ENCODE measurements at regions not wholly inside any gene's neighbourhood (a gene's known extent, or its start where the extent isn't known, plus 50 kb on each side); places are given as distances from the start of the nearest gene placed in this dataset.

DNA sequence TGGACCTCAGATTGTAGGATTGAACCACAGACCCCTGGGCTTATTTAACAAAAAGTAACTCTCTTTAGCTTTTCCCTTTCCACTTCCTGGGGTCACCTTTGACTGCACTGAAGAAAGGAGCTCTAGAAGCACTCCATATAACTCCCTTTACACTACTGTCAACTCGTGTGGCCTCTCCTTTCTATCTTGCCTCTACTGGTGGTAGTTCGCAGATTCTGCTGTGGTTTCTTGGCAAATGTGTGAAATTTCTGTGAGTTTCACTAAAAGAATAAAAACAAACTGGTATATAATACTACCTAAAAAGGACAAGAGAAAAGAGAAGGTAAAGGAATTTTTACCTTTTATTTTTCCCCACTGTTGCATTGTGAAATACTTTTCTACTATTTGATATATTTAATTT lies 1298.1 kb downstream of the PCDH9 start:
- DNase-seq (ENCODE audit: low read depth, low spot score) (no peak), ATAC-seq (no peak)
- Histone ChIP-seq H3K36me3 (ENCODE audit: control insufficient read depth in 1 of 2, insufficient read depth in 2 of 2, low read length in 2 of 2) (no peaks in the 10 kb centered on the region), H3K9me2 (ENCODE audit: insufficient read depth) (no peaks in the 10 kb centered on the region), H3K4me2 (ENCODE audit: low read length) (no peak overlapping the region), H3K9ac (ENCODE audit: low read length) (no peak overlapping the region), H4K20me1 (ENCODE audit: insufficient read depth) (no peaks in the 10 kb centered on the region), H2AFZ (ENCODE audit: low read depth, low read length, poor library complexity, severe bottlenecking) (no peak overlapping the region), H3K27me3 (ENCODE audit: insufficient read depth, low read length) (no peaks in the 10 kb centered on the region), H3K27ac (ENCODE audit: low read depth, low read length) (no peak overlapping the region), H3K4me3 (replicated peaks in 1 of 2; ENCODE audit: low read depth in 1 of 2, low read length in 2 of 2) (no peak overlapping the region), H3K9me3 (ENCODE audit: control insufficient read depth in 1 of 2, insufficient read depth in 1 of 2, low read depth in 1 of 2, low read length in 2 of 2) (no peaks in the 10 kb centered on the region), H3K79me2 (ENCODE audit: insufficient read depth, low read length) (no peaks in the 10 kb centered on the region), H3K4me1 (ENCODE audit: control insufficient read depth in 1 of 2, insufficient read depth in 2 of 2, low read length in 2 of 2) (no peaks in the 10 kb centered on the region)
- TF ChIP-seq CBX3 (IDR thresholded peaks at IDR 0.05; ENCODE audit: low read depth) = no peak
- no peak for TF ChIP-seq SP1 (IDR thresholded peaks at IDR 0.05; ENCODE audit: low read depth)
- no peak for TF ChIP-seq ZFX (IDR thresholded peaks at IDR 0.05)
- TF ChIP-seq, protein P1, sequence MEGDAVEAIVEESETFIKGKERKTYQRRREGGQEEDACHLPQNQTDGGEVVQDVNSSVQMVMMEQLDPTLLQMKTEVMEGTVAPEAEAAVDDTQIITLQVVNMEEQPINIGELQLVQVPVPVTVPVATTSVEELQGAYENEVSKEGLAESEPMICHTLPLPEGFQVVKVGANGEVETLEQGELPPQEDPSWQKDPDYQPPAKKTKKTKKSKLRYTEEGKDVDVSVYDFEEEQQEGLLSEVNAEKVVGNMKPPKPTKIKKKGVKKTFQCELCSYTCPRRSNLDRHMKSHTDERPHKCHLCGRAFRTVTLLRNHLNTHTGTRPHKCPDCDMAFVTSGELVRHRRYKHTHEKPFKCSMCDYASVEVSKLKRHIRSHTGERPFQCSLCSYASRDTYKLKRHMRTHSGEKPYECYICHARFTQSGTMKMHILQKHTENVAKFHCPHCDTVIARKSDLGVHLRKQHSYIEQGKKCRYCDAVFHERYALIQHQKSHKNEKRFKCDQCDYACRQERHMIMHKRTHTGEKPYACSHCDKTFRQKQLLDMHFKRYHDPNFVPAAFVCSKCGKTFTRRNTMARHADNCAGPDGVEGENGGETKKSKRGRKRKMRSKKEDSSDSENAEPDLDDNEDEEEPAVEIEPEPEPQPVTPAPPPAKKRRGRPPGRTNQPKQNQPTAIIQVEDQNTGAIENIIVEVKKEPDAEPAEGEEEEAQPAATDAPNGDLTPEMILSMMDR (IDR thresholded peaks at IDR 0.05 in 2 of 3, conservative IDR thresholded peaks at IDR 0.05 in 1 of 3; ENCODE audit: borderline replicate concordance in 1 of 3, insufficient read depth in 1 of 3, low read depth in 2 of 3, low read length in 2 of 3) = no peak
- no peak for TF ChIP-seq FOSL1 (IDR thresholded peaks at IDR 0.05; ENCODE audit: low read depth)
- TF ChIP-seq, protein P2, sequence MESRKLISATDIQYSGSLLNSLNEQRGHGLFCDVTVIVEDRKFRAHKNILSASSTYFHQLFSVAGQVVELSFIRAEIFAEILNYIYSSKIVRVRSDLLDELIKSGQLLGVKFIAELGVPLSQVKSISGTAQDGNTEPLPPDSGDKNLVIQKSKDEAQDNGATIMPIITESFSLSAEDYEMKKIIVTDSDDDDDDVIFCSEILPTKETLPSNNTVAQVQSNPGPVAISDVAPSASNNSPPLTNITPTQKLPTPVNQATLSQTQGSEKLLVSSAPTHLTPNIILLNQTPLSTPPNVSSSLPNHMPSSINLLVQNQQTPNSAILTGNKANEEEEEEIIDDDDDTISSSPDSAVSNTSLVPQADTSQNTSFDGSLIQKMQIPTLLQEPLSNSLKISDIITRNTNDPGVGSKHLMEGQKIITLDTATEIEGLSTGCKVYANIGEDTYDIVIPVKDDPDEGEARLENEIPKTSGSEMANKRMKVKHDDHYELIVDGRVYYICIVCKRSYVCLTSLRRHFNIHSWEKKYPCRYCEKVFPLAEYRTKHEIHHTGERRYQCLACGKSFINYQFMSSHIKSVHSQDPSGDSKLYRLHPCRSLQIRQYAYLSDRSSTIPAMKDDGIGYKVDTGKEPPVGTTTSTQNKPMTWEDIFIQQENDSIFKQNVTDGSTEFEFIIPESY (IDR thresholded peaks at IDR 0.05; ENCODE audit: extremely low read depth, insufficient replicate concordance, low read length) = no peak
- TF ChIP-seq EZH2phosphoT487 (IDR thresholded peaks at IDR 0.05; ENCODE audit: borderline replicate concordance) = no peak
- no peak for TF ChIP-seq ZNF274 (IDR thresholded peaks at IDR 0.05; ENCODE audit: low read depth, low read length)
- no peak for TF ChIP-seq CEBPB (IDR thresholded peaks at IDR 0.05; ENCODE audit: low read depth)
- BruUV-seq (replicated peaks) = no TSS peak
- intact Hi-C loops (cut with micrococcal nuclease) = no loop called here
- CTCF ChIA-PET = no interaction called here
- POLR2A ChIA-PET = no interaction called here
- RAD21 ChIA-PET (ENCODE audit: low non-redundant PET in 1 of 2, low total read pairs in 2 of 2, uncharacterized antibody in 2 of 2, unreplicated experiment in 2 of 2) = no interaction called here

Data from HCT116 (cell line).